Skin epidermis (tissue), 12 donors: ENCODE measurements at regions not wholly inside any gene's neighbourhood (a gene's known extent, or its start where the extent isn't known, plus 50 kb on each side); places are given as distances from the start of the nearest gene placed in this dataset.
A peak's percentile ranks its signal among the peaks of the same experiment; 100 is the strongest.
"Not testable (repeated sequence)": the region's sequence is repeated elsewhere in the genome, so short reads cannot be mapped to it uniquely, and the experiment has no call there.

Experiments used
- H3K27ac ChIP-seq, 21 experiments: fragments of 200-600 bp; sonication (generic) in 11 of 21; one replicate each; pipeline ENCODE4 v1.5.0; 2020; ENCODE audit warnings: mild to moderate bottlenecking in 3 of 21, inconsistent platforms in 2 of 21, moderate library complexity in 2 of 21
- H3K4me3 ChIP-seq, 7 experiments: fragments of 200-600 bp; sonication (generic) in 2 of 7; one replicate each; pipeline ENCODE4 v1.5.0; 2020; ENCODE audit warnings: inconsistent platforms in 2 of 7, mild to moderate bottlenecking in 2 of 7, moderate library complexity in 1 of 7

- H3K27ac ChIP-seq = no peak overlapping the region
- H3K4me3 ChIP-seq = no peak overlapping the region
These were observed 584.8 kb upstream of the NRP1 start for GRCh38 chr10:33919244-33919643.

- no peak overlapping the region for H3K4me3 ChIP-seq
- no peak overlapping the region for H3K27ac ChIP-seq
These were observed 582.8 kb upstream of the NRP1 start for GRCh38 chr10:33917069-33917780.

GRCh38 chr10:33914746-33915145 is 580.3 kb upstream of the NRP1 start:
- H3K27ac ChIP-seq = no peak overlapping the region
- H3K4me3 ChIP-seq = no peak overlapping the region

- Histone ChIP-seq H3K4me3 (no peak overlapping the region), H3K27ac (no peak overlapping the region)
These were observed 578.7 kb upstream of the NRP1 start for GRCh38 chr10:33913194-33913593.

- H3K4me3 ChIP-seq, H3K27ac ChIP-seq: not testable (repeated sequence)
These were observed 575.0 kb upstream of the NRP1 start for GRCh38 chr10:33909476-33909875.

DNA sequence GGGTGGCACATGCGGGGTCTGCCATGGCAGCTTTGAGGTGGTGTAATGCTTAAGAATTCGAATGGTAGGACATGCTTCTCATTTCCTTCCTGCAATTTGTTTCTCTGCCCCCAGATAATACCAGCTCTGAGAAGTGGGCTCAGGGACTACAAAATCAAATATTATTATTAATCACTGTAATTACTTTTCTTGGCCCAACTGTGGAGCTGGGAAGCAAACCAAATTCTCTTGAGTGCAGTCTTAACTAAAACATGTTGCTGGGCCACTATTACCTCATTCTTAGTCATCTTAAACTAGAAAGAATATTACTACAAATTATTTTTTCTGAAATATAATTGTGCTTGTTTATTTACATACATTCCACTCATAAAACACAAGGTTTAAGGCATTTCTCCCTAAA is 566.7 kb upstream of the NRP1 start:
- peak overlapping the region in 8 of 21 experiments; percentile 15 to 69 (median 40) for H3K27ac ChIP-seq
- no peak overlapping the region for H3K4me3 ChIP-seq

GRCh38 chr10:33900596-33900995 is 566.1 kb upstream of the NRP1 start:
- peak overlapping the region in 8 of 21 experiments; percentile 19 to 69 (median 40) for H3K27ac ChIP-seq
- H3K4me3 ChIP-seq = no peak overlapping the region

DNA sequence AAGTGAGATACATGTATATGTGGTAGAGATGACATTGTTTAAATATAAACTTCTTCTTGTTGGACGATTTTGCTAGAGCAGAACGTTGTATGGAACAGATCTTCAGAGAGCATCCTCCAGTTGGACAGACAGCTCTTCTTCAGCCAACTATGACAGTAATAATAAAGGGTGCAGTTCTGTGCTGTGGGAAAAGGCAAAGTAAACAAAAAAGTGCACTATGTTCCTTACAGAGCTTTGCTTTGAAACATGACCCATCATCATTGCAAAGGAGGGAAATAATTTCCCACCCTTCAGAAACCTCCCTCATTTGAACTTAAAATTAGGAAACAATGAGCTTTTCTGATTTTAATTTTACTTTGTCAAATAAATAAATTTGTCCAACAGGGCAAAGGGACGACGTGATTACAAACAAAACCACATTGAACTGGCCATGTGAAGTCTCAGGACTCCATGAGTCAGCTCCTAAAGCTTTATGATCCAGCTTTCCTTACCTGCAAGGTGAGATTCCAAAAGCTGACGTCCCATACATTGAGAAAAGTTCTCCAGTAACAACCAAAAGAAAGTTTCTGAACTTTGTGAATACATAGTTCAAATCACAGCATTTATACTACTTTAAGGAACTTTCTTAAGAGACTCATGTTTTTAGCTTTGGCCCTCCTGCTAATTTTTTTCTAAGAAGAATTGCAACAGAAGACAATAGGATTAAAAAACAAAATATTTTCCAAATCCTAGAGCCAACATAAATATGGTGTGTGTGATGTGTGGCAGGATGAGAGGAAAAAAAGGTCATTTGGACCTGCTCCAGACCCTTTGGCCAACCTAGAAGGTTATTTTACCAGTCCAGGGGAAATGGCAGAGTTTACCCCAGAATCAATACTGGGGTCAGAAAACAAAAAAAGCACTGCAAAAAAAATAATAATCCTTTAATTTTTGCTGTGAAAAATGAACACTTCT is 565.4 kb upstream of the NRP1 start:
- H3K27ac ChIP-seq = peak overlapping the region in 8 of 21 experiments; percentile 12 to 54 (median 32)

GRCh38 chr10:33897291-33897752 is 562.9 kb upstream of the NRP1 start:
- Histone ChIP-seq H3K27ac (peak overlapping the region in 6 of 21 experiments; percentile 3 to 42 (median 26)), H3K4me3 (no peak overlapping the region)

More for the DNA sequence above, 565.4 kb upstream of the NRP1 start:
- no peak overlapping the region for H3K4me3 ChIP-seq

- H3K27ac ChIP-seq = peak overlapping the region in 1 of 21 experiments; percentile 10
- no peak overlapping the region for H3K4me3 ChIP-seq
These were observed 559.0 kb upstream of the NRP1 start for GRCh38 chr10:33893506-33893905.

DNA sequence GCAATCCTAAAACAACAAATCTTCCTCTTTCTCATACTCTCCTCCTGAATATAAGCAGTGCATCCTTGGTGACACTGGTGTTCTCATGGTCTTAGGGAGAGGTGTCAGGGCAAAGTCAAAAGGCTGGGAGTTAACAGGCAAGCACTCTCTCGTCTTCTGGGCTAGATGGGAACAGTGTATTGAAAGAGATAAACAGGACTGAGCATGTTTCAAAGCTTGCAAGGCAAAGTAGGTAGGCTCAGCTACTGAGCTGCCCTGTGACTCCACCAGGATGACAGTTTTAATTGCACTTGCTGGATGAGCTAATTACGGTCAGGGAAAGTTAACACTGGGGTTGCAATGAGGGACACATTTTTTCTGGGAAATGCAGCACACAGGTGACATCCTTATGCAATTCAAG is 554.9 kb upstream of the NRP1 start:
- H3K4me3 ChIP-seq = no peak overlapping the region
- H3K27ac ChIP-seq = no peak overlapping the region

DNA sequence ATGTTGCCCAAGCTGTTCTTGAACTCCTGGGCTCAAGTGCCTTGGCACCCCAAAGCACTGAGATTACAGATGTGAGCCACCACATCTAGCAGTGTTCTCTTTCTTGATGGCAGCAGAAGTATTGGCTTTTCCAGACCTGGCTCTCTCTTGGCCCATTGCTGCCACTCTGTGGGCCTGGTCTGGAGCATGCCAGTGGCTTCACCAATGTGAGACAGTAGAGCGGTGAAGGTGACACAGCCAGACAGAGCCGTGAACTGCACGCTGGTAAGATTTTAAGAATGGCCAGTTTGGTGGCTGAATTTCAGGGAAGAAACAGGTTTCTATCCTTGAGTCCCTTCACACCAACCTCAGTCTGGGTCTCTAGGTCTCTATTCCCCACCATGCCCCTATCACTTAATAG is 552.7 kb upstream of the NRP1 start:
- H3K4me3 ChIP-seq = no peak overlapping the region
- H3K27ac ChIP-seq = no peak overlapping the region

DNA sequence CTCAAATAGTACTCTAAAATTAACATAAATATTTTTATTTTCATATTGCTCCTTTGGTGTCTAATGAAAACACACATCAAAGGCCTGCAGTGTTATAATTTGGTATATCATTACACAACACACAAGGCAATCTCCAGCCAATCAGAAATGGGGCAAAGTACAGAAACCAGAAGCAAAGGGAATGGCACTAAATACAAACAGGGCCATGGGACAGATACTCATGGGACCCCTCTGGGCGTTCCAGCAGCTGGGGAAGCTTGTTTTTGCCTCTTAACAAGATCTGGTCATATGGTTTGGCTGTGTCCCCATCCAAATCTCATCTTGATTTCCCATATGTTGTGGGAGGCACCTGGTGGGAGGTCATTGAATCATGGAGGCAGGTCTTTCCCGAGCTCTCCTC is 551.8 kb upstream of the NRP1 start:
- no peak overlapping the region for H3K4me3 ChIP-seq
- H3K27ac ChIP-seq = no peak overlapping the region

DNA sequence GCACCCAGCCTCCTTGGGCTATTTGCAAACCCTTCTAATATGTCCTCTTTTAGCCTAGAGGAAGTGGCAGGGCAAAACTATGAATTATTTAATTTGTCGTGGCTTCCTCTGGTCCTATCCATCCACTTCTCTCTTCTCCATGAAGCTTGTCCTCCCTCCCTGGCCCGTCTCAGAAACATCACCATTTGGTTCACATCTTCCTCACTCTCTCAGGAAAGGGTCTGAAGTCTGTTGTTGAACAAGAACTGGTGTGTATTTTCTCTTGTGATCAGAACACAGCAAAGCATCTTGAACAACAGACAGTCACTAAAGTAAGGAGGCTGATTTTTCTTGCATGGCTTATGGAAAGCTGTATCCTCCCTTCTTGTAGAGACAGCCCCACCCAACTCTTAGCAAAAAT is 550.1 kb upstream of the NRP1 start:
- H3K4me3 ChIP-seq = no peak overlapping the region

DNA sequence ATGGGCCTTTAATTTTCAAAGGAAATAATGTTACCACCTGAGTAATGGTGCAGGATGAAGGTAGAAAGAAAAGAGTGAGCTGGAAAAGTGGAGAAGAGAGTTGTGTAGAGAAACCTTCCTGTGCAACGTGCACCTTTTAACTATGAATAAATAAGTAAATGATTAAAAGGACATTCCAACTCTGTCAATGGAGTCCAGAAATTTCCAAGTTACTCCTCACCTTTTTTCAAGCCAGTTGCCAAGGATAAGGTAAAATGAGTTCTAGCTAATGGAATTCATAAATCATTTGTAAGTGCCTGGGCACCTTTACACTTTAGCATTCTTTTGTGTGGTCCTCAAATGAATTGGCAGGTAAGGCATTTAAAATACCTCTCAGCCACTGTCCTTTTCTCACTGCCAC is 549.4 kb upstream of the NRP1 start:
- H3K27ac ChIP-seq = no peak overlapping the region
- no peak overlapping the region for H3K4me3 ChIP-seq

More for the DNA sequence above, 550.1 kb upstream of the NRP1 start:
- no peak overlapping the region for H3K27ac ChIP-seq

- H3K4me3 ChIP-seq = no peak overlapping the region
- H3K27ac ChIP-seq = no peak overlapping the region
These were observed 548.5 kb upstream of the NRP1 start for GRCh38 chr10:33882996-33883395.

DNA sequence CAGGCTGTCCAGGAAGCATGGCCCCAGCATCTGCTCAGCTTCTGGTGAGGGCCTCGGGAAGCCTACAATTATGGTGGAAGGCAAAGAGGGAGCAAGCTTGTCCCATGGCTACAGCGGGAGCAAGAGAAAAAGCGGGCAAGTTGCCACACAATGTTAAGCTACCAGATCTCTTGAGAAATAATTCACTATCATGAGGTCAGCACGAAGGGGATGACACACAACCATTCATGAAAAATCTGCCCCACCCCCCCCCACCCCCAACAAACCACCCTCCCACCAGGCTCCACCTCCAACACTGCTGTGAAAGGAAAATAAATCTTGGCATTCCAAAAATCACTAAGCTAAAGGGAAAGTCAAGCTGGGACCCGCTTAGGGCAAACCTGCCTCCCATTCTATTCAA is 545.8 kb upstream of the NRP1 start:
- no peak overlapping the region for H3K27ac ChIP-seq
- H3K4me3 ChIP-seq = no peak overlapping the region

- Histone ChIP-seq H3K27ac (no peak overlapping the region), H3K4me3 (no peak overlapping the region)
These were observed 543.8 kb upstream of the NRP1 start for GRCh38 chr10:33878238-33878786.

GRCh38 chr10:33876584-33877400 is 542.3 kb upstream of the NRP1 start:
- H3K27ac ChIP-seq = no peak overlapping the region
- H3K4me3 ChIP-seq = no peak overlapping the region
